GM19452 (cell line): ENCODE measurements at regions not wholly inside any gene's neighbourhood (a gene's known extent, or its start where the extent isn't known, plus 50 kb on each side); places are given as distances from the start of the nearest gene placed in this dataset.
A peak's percentile ranks its signal among the peaks of the same experiment; 100 is the strongest.
"Not testable (repeated sequence)": the region's sequence is repeated elsewhere in the genome, so short reads cannot be mapped to it uniquely, and the experiment has no call there.

Source experiments
- ATAC-seq: cut with Tn5 transposase; IDR thresholded peaks from one replicate; pipeline ENCODE4 v1.9.1; 2021; ENCODE audit not compliant: unreplicated experiment

DNA sequence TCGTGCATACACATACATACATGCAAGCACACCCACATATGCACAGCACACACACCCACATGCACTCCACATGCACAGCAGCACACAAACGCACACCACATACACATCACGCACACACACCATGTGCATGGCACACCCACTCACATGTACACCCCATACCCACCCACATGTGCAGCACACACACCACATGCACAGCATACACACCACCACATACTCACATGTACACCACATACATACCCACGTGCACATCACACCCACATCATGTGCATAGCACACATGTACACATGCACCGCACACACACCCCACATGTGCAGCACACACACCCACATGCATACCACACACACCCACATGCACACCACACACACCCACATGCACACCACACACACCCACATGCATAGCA, 132.0 kb upstream of the RGPD4 start:
- ATAC-seq, result no peak

DNA sequence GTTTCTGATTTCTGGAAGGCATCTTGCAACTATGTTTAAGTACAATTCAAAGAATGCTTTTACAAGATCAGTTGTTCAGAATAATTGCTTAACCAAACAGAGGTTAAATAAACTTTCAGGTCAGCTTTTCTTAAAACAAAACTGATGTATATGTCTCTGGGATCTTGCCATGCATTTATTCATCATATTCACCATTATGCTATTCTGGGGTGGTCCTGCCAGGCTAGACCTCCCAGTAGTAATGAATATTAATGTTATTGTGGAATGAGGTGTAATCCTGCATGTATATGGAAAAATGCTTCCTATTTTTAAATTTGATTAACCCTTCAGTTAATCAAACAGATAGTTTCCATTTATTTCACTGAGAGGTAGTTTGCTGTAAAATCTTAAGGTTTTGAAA, 129.3 kb upstream of the RGPD4 start:
- no peak for ATAC-seq

DNA sequence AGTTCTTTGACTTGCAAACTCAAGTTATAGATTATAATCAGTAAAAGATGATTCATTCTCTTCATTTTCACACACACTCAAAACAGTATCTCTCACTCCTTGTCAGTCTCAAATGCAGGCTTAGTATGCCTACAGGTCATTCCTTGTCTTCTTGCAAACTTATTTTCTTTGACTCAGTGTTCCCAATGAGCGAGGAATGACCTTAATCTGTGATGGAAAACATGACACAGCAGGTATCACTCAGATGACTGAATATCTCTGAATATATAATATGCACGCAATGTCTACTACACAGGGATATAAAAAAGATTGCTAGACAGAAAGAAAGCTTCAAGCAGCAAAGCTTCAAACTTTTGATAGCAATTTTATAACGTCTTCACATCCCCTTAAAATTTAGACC, 127.8 kb upstream of the RGPD4 start:
- ATAC-seq, result no peak

DNA sequence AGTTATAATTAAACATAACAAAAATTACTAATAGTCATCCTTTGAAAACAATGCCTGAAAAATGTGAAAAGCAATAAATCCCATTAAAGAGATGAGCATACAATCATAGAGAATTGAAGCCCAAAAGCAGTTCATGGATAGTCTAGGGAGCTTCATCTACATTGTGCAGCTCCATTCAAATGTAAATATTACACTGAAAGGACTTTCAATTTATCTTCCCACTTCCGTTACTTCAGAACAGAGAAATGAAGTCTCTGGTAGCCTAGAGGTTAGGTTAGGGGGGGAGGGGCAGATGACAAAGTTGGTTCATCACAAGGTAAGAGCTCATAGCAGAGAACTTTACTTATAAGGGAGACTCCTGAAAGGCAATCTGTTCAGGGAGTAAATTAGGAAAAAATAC, 126.6 kb upstream of the RGPD4 start:
- no peak for ATAC-seq

DNA sequence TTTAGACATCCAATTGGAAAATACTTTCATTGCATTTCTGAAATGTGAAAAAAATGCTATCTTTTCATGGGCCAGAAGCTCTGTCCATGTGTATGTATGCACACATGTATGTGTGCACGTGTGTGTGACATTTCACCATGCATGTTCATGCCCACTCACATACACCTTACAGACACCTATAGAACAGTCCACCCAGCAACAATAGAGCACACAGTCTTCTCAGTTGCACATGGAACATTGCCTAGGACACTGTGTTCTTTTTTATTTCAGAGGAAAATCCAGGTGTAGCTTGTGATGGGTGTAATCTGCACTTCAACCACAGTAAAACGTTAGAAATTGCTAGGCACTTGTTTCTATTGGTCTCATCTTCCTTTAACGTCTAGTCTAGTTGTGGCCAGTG, 114.8 kb upstream of the RGPD4 start:
- ATAC-seq, result no peak

DNA sequence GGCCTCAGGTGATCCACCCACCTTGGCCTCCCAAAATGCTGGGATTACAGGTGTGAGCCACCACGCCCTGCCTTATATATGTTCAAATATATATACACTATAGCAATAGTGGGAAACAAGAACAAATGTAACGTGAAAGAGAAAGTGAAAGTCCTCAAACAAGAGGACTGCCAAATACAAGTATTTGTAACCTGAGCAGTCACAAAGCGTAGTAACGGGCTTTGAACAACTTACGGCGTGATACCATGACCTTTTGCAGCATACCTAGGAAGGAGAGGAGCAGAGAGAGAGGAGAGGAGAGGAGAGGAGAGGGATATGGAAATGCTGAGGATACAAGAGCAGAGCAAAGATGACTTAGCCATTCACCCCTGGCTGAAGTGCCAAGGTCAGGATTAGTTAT, 113.8 kb upstream of the RGPD4 start:
- ATAC-seq, result peak; percentile 61

DNA sequence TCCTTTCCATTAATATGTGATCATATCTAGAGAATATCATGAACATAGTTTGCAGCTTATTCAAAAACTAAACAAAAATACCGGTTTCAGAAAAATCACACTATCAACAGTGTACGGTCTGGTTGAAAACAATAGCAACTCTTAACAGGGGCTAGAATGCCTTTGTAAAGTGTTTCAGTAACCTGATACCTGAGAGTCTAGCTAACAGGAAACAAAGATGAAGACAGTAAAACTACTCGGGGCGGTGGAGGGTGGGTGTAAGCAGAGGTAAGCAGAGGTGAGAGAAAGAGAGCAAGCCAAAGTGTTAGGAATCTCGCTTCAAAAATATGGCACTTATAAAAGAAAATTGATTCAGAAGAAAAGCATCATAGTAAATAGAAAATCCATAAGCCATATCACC, 109.0 kb upstream of the RGPD4 start:
- ATAC-seq, result no peak

DNA sequence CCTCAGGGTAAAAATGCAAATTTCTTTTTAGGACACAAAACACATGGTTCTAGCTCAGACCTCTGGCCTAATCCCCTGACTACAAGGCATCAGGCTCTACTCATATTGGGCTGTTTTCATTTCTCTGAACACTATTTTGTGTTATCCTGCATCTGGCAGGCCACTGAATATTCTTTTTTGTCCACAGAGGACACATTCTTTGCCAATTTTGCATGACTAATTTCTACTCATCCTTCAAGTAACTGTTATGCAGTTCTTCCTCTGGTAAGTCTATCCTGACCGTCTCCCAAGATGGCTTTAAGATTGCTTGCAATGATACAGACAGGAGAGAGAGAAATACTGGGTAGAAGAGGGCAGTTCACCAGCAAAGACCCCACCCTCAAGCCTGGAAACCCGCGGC, 107.6 kb upstream of the RGPD4 start:
- no peak for ATAC-seq

DNA sequence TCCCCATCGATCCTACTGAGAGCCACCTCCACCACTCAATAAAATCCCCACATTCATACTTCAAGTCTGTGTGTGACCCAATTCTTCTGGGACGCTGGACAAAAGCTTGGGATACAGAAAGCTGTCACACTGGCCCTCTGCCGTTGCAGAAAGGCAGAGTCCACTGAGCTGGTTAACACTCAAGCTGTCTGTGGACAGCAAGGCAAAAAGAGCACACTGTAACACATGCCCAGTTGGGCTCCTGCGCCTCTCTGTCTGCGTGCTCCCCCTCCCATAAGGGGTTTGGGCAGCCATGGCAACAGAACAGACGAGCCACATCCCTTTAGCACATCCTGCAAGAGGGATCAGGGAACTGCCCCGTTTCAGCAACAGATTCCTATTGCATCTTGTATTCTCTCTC, 106.9 kb upstream of the RGPD4 start:
- ATAC-seq, result no peak

DNA sequence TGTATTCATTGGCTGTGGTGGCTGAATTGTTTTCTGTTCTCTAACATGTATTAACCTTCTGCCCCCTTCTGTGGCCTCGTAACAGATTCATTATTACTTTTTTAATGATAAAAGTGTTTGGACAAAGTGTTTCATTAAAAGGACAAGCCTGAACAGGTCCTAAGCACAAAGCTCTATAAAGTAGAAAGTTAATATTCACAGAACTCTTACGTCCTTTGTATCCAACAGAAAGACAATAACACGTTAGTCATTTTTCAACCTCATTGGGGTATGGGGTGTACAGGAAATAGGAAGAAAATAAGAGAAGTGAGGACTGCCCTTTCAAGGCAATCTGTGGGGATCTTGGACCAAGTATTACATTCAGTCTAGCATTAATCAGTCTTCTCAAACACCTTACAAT, 105.5 kb upstream of the RGPD4 start:
- no peak for ATAC-seq

DNA sequence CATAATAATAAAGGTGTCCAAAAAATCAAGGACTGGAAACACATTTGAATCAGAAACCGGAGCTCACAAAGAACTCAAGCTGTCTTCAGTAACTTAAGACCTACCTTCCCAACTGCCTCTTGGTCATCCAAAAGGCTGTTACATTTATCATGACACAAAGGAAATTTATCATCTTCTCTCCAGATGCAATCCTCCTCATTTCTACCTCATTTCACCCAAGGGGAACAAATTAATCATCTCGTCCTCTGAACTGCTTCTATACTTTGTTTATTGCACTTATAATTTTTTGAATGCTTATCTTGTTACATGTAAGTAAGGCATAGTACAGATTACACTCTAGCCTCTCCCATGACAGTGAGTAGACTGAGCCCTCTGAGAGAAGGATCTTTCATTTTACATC, 105.1 kb upstream of the RGPD4 start:
- ATAC-seq, result no peak

DNA sequence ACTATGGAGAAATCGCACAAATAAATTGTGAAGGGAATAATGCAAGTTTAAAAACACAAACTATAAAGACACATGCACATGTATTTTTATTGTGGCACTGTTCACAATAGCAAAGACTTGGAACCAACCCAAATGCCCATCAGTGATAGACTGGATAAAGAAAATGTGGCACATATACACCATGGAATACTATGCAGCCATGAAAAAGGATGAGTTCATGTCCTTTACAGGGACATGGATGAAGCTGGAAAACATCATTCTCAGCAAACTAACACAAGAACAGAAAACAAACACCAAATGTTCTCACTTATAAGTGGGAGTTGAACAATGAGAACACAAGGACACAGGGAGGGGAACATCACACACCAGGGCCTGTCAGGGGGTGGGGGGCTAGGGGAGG, 100.9 kb upstream of the RGPD4 start:
- ATAC-seq, result not testable (repeated sequence)

DNA sequence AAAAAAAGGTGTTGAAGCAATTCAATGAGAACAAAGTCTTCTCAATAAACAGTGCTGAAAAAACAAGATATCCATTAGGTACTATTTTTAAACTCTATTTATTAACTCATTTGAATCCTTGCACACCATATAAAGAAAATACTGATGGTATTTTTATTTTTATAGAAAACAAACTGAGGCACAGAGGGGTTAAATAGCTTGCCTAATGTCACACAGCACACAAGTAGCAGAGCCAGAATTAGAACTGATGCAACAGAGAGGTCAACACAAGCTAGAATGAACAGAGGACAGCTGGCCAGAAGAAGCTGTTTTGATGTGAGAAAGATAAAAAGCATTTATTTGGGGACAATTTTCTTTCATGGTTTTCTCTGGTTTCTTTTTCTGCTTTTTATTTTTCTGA, 99.4 kb upstream of the RGPD4 start:
- ATAC-seq, result no peak

DNA sequence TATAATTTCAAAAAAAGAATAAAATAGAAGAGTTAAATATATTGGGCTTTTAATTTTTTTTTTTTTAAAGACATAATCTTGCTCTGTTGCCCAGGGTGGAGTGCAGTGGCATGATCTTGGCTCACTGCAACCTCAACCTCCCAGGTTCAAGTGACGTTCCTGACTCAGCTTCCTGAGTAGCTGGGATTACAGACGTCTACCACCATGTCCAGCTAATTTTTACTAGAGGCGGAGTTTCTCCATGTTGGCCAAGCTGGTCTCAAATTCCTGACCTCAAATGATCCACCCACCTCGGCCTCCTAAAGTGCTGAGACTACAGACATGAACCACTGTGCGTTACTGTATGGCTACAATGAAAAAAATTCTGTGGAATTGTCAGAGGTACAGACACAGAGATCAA, 98.1 kb upstream of the RGPD4 start:
- no peak for ATAC-seq

DNA sequence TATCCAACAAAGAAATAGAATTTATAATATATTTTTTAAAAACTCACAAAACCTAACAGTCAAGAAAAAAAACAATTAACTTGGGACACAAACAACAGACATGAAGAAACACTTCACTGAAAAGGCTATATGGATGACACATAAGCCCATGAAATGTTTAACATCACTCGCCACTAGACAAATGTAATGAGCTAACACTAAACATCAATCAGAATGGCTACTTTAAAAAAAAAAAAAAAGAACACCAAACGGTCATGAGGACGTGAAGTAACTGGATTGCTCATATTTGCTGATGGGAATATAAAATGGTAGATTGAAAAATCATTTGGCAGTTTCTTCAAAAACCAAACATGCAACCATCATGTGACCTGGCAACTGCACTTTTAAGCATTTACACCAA, 97.3 kb upstream of the RGPD4 start:
- no peak for ATAC-seq

DNA sequence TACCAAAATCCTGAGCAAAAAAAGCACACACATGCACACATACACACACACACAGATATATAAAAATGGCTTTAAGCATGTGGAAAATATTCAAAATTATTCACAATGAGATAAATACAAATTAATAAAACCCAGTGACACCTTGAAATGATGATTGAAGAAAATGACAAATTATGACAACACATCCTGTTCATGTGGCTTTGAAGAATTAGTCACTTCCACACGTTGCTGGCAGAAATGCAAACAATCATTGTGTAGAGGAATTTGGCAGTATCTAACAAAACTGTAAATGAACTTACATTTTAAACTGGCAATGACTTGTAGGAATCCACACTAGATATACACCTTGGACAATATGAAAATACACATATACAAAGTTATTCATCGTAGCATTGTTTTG, 95.8 kb upstream of the RGPD4 start:
- ATAC-seq, result no peak

DNA sequence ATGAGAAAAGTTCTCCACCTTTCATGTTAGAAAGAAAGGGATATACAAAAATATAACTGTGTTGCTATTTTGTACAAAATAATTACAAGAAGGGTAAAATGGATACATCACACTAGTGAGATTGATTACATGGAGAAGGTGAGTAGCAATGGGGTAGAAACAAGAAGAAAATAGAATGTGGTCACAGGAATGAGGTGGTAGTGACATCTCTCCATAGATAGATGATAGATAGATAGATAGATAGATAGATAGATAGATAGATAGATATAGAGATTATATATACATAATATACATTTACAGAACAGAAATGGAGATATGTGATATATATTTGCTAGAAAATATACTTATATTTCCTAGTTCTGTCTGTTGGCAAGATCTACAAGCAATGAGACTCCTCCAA, 95.3 kb upstream of the RGPD4 start:
- no peak for ATAC-seq

DNA sequence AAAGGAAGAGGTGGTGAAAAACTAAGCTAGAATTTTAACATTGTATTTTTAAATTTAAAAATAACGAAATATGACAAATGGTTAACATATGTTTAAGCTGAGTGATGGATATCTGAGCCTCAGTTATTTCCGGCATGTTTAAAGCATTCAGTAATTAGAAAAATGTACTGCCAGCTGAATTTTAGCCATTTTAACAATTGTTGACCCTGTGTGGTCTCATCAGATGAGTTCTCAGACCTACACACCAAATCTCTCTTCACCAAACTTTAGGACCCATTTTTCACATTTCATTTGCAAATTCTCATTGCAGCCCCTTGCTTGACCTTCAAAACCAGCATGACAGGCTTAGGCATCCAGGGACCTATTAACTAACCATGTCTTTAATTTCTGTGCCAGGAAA, 91.5 kb upstream of the RGPD4 start:
- ATAC-seq, result no peak

DNA sequence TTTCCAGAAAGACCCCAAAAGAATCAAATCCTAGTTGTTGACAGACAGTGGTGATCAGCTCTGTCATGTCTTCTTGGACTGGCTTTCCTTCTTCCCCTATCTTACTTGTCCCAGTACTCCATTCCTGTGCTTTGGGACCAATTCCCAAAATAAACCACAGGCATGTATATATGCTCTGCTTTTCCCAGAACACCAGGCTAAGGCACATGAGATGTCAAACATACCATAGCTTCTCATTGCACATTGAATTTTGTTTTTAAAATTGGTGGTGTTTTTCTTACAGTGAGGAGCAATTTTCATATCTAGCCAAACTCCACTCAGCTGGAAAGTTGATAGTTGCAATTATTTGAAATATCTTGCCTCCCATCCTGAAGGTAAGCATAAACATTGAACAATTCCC, 88.9 kb upstream of the RGPD4 start:
- ATAC-seq, result no peak

DNA sequence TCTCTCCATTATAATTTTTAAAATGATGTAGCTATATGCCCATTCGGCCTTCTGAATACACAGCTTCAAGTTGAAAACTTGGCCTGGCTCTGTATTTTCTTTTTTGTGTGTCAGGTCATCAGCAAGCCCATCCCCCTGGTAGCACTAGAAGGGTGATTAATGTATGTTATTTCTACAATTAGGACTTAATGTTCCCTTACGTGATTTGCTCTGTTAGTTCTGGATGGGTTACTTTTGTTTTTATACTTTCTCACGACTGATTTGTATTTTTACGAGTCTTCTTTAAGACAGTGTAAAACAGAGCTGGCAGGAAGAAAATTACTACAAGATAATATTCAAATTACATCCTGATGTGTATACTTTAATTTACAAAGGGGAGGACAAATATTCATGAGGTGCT, 88.4 kb upstream of the RGPD4 start:
- no peak for ATAC-seq

DNA sequence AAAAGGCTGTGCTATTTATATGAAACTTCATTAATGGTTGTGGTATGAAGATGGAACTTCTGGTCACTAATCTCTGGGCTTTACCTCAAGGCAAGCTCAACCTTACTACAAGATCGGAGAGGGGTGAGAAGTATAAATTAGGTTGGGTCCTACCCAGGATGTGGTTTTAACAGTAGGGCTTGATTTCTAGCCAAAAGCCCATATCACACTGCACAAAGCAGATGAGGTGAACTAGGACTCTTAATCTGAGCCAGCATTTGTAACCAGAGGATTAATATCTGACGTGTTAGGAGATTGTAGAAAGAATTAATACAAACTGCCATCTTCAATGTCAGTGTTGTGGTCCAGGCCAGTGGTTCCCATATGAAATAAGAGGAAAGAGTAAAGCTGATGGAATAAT, 86.4 kb upstream of the RGPD4 start:
- ATAC-seq, result no peak

DNA sequence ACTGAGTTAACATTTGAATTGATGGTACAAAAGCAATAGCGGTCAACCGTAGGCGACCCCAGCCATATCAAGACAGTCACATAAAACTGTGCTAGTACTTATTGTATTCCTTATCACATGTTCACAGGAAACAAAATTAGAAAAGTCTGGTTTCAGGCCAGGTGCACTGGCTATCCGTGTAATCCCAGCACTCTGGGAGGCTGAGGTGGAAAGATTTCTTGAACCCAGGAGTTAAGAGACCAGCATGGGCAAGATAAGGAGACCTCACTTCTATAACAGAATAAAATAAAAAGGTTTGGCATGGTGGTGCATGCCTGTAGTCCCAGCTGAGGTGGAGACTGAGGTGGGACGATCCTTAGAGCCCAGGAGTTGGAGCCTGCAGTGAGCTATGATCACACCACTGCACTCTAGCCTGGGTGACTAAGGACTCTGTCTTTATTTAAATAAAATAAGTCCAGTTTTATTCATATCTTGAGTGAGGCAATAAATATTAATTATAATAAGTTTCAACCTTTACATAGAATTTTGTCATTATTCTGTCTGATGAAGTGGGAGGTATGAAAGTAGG, 84.1 kb upstream of the RGPD4 start:
- ATAC-seq, result no peak

DNA sequence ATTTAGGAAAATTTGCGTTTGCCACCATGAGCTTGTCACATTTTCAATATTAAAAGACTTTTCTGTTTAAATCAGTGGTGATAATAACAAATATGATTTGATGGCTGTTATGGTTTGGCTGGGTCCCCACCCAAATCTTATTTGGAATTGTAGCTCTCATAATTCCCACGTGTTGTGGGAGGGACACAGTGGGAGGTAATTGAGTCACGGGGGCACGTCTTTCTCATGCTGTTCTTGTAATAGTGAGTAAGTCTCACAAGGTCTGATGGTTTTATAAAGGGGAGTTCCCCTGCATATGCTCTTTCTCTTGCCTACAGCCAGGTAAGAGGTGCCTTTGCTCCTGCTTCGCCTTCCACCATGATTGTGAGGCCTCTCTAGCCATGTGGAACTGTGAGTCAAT, 83.4 kb upstream of the RGPD4 start:
- ATAC-seq, result no peak

DNA sequence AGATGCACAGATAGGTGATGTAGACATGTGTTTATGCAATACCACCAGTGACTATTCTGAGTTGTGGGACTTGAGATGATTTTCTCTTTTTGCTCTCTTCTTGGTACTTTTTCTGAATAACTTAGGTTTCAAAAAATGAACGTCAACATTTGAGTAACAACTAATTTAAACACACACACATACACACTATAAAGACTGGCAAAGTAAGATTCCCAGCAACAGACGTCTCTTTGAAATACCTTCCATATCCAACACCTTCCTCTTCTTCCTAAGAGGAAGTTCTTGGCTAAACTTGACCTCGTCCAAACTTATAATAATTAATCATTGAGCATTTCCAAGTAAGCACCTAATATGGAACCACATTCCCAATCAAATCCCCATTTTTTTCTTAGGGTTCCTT, 81.6 kb upstream of the RGPD4 start:
- no peak for ATAC-seq
